ENCODE measurements at regions not wholly inside any gene's neighbourhood (a gene's known extent, or its start where the extent isn't known, plus 50 kb on each side); places are given as distances from the start of the nearest gene placed in this dataset.

- peak; percentile 92 for DNase-seq (ENCODE audit: low spot score)
- POLR2A ChIA-PET (ENCODE audit: low non-redundant PET): no interaction called here
- TF ChIP-seq, protein P1, sequence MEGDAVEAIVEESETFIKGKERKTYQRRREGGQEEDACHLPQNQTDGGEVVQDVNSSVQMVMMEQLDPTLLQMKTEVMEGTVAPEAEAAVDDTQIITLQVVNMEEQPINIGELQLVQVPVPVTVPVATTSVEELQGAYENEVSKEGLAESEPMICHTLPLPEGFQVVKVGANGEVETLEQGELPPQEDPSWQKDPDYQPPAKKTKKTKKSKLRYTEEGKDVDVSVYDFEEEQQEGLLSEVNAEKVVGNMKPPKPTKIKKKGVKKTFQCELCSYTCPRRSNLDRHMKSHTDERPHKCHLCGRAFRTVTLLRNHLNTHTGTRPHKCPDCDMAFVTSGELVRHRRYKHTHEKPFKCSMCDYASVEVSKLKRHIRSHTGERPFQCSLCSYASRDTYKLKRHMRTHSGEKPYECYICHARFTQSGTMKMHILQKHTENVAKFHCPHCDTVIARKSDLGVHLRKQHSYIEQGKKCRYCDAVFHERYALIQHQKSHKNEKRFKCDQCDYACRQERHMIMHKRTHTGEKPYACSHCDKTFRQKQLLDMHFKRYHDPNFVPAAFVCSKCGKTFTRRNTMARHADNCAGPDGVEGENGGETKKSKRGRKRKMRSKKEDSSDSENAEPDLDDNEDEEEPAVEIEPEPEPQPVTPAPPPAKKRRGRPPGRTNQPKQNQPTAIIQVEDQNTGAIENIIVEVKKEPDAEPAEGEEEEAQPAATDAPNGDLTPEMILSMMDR (conservative IDR thresholded peaks at IDR 0.05; ENCODE audit: low read depth): no peak
- CTCF ChIA-PET: interaction anchor here (0.6 to 0.7 kb wide), 3 partner anchors 82 to 250 kb away, joined by 3 to 4 read pairs (median 3); no protein-coding TSS in a partner anchor
- H3K27ac ChIP-seq: peak overlapping the region; percentile 53
Observed at GRCh38 chr2:96427917-96428316, 77.2 kb downstream of the NEURL3 start.

GRCh38 chr2:96427169-96427568, 78.0 kb downstream of the NEURL3 start:
- H3K27ac ChIP-seq: peak overlapping the region; percentile 53; the same call in 1 of the 2 replicates
- TF ChIP-seq, protein P1 (conservative IDR thresholded peaks at IDR 0.05; ENCODE audit: low read depth): no peak
- CTCF ChIA-PET: interaction anchor here (0.6 to 1.4 kb wide), 2 partner anchors 19 to 251 kb away, joined by 4 to 6 read pairs; no protein-coding TSS in a partner anchor
- DNase-seq (ENCODE audit: low spot score): no peak
- POLR2A ChIA-PET (ENCODE audit: low non-redundant PET): no interaction called here

- CTCF ChIA-PET: no interaction called here
- TF ChIP-seq, protein P1 (conservative IDR thresholded peaks at IDR 0.05; ENCODE audit: low read depth): no peak
Observed at GRCh38 chr2:96423828-96424227, 81.3 kb downstream of the NEURL3 start.

More at GRCh38 chr2:96423828-96424227, 81.3 kb downstream of the NEURL3 start:
- DNase-seq (ENCODE audit: low spot score): no peak
- H3K27ac ChIP-seq: no peak overlapping the region
- POLR2A ChIA-PET (ENCODE audit: low non-redundant PET): no interaction called here

Measured in RWPE1 (cell line).